HG03378 (cell line): ENCODE measurements at regions not wholly inside any gene's neighbourhood (a gene's known extent, or its start where the extent isn't known, plus 50 kb on each side); places are given as distances from the start of the nearest gene placed in this dataset.

Experiments
- ATAC-seq: cut with Tn5 transposase; IDR thresholded peaks from one replicate; pipeline ENCODE4 v1.9.1; 2021; ENCODE audit warnings: mild to moderate bottlenecking, moderate library complexity; ENCODE audit not compliant: unreplicated experiment

DNA sequence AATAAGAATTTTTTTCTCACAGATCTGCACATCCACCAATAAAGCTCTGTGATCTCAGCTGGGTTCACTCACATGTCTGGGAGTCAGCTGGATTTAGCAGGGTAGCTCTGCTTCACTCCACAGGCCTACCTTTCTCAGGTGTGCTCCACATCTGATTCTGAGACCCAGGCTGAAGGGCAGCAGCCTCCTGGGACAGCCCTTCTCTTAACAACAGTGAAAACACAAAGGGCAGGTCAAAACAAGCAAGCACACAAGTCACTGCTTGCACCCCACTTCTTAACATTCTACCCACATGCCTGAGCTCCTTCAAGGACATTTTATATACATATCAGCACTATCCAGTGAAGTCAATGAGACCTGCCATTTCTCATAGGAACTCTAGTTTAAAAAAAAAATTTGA lies 96.0 kb upstream of the MAP3K4 start:
- ATAC-seq: no peak

DNA sequence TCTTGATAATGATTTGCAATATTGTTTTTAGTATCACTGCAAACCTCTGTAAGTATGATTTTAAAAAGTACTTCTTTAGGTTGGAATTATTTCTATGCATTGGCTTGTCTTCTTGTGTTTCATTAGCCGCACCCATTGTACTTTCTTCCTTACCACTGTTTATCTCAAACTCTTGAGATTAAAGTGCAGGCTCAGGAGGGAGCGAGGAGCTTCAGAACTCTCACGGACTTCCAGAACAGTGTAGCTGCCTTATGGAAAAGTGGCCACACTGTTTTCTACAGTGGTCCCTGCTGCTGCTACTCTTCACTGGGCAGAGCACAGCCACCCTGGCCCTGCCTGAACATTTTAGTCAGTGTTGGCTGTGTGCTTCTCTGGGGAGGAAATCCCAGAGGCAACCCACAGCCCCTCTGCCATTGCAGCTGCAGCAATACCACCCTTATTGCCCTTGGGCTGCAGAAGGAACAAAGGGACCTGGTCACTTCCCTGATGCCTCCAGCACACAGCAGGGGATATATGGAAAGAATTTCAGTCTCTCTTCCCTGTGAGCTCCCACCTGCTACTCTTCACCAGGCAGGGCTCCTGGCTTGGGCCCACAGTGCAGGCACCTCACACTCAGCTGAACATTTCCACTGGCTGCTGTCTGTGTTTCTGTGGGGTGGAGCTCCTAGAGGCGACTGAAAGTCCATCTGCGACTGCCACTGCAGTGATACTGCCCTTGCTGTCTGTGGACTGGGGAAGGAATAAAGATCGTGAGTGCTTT lies 91.7 kb upstream of the MAP3K4 start:
- no peak for ATAC-seq

DNA sequence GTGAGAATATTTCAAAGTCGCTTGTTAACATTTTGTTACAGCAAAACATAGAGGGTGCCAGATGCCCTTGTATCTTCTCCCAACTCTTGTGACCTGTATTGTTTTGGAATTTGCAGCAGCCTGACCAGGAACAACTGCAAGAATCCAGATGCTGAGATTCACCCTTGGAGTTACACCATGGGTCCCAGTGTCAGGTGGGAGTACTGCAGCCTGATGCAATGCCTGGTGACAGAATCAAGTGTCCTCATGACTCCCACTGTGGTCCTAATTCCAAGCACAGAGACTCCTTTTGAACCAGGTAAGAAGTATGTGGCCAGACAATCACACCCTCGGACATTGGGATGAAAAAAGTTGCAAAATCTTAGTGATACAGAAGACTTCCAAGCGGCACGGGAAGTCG lies 79.6 kb upstream of the MAP3K4 start:
- no peak for ATAC-seq

DNA sequence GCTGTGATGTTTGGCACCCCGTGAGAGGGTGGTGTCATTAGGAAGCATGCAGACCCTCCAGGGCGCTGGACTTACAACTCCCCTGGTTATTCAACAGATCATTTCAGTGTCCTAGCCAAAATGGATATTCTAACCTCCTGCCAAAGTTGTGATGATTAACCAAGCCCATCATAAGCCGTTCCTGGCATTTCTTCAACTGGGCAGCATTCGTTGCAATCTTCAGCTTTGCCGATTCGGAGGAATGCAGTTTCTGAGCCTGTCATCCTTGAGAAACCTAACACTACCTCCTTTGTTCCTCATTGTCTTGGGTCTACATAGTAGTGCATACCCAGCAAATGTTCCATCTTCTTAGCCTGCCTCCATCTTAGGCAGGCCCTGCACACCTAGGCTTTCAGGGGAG lies 79.2 kb upstream of the MAP3K4 start:
- no peak for ATAC-seq

DNA sequence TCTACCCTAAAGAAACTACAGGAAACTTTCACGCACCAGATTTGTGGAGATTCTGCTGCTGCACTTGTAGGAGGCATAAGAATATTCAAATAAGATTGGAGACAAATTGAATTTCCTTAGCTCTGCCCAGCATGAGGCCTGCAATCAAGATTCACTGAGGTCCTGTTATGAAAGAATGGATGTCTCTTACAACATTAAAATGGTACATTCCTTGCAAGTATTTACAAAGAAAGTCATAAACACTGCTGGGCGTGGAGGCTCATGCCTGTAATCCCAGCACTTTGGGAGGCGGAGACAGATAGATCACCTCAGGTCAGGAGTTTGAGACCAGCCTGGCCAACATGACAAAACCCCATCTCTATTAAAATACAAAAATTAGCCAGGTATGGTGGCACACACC lies 74.0 kb upstream of the MAP3K4 start:
- no peak for ATAC-seq

DNA sequence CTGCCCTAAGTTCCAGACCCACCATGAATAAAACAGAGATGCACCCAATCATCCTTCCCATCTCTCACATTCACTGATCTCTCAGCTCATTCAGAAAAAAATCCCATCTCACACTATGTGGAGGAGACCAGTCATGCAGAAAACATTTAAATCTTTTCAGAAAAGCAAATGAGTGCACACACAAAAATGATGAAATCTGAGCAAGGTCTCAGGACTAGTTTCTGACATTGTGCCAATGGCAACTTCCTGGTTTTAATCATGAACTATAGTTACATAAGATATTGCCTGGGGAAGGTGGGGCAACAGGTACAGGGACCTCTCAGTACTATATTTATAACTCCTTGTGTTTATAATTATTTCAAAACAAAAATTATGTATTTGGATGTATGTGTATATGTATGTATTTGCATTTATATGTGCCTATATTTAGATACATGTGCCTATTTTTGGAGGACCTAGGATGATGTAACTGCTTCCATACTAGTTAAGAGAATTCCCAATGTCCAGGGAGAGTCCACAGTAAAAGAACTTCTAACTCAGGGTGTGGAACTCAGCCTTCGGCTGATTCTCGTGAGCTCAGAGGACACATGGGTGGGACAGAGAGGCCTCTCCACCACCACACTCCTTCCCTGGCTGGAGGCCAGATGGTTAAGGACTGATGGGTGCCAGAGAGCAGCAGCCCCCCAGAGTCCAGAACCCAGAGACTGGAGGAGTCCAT lies 71.7 kb upstream of the MAP3K4 start:
- ATAC-seq: no peak

DNA sequence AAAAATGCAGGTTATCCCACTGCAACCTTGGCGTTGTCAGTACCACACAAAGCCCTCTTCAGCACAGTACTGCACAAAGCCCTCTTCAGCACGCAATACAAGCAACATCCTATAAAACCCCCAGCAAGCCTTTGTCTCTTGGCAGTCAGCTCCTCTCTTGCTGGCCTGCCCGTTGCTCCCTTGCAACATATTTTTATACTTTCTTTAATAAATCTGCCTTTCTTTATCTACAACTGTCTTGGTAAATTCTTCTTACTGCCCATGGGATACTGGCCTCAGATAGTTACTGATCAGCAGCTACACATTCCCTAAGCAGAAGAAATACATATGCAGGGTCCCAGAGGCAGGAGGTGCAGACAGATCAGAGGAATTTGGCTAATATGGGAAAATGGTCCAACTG lies 70.5 kb upstream of the MAP3K4 start:
- no peak for ATAC-seq

DNA sequence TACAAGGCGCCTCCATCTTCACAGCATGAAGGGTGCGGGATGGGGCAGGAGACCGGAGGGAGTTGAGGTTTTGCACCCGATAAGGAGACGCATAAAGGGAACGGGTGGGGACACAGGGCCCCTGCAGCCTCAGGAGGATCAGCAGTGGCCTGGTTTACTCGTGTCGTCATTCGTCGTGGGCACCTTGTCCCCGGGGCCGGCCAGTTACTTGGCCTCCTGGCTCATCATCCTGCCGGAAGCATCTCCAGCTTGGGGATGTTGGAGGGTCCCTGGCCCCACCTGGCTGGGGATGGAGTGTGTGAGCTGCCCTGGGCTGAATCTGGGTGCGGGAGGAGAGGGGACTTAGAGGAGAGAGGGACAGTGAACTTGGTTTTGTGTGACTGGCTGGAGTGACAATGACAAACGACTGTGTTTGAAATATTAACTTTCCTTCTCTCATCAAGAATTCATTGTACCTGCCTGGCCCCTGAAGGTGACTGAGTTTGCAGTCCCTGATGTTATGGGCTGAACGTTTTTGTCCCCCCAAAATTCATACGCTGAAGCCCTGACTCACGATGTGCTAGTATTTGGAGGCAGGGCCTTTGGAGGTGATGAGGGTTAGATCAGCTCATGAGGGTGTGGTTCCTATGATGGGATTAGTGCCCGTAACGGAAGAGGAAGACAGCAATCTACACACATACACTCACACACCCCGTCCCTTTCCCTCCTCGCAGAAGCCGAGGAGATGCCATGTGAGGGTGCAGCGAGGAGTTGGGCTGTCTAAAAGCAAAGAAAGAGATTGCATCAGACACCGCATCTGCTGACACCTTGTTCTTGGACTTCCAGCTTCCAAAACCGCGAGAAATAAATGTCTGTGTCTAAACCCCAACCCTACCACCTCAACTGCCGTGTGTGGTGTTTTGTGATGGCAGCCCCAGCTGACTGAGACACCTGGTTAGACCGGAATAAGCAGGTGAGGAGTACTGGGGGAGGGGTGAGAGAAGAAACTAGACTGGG lies 65.0 kb upstream of the MAP3K4 start:
- no peak for ATAC-seq

DNA sequence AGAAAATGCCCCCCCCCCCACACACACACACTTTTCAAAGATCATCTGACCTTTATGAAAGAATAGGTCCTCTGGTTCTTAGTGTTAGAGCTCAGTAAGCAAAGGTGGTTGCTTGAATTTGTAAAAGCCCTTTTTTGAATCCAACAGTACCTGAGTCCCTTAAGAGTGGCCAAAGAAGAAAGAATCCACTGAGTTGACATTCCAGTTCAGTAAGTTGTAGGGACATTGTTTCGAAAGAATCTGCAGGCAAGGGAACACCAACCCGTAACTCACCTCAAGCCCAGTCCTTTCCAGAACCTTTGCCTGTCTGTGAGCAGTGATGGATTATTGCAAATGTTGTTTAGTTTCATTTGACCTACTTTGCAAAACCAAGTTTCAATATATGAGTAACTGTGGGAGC lies 64.2 kb upstream of the MAP3K4 start:
- ATAC-seq: no peak

DNA sequence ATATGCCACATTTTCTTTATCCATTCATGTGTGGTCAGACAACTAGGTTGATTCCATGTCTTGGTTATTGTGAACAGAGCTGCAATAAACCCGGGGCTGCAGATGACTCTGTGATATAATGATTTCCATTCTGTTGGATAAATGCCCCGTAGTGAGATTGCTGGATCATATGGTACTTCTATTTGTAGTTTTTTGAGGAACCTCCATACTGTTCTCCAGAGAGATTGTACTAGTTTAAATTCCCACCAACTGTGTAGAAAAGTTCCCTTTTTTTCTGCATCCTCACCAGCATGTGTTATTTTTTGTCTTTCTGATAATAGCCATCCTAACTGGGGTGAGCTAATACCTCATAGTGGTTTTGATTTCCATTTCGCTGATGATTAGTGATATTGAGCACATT lies 62.2 kb upstream of the MAP3K4 start:
- no peak for ATAC-seq

DNA sequence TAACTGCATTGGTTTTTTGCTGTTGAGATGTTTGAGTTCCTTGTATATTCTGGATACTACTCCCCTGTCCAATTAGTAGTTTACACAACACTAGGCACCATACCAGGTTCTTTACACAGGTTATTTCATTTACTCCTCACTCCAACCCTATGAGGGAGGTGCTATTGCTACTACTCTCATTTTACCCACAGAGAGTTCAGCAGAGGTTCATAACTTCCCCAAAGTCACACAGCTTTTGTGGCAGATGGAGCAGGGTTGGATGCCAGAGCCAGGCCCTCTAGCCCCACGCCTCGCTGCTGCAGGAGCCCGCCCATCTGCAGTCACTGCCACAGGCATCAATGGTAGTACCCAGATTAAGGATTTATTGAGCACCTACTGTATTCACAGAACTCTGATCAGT lies 61.7 kb upstream of the MAP3K4 start:
- ATAC-seq: no peak

DNA sequence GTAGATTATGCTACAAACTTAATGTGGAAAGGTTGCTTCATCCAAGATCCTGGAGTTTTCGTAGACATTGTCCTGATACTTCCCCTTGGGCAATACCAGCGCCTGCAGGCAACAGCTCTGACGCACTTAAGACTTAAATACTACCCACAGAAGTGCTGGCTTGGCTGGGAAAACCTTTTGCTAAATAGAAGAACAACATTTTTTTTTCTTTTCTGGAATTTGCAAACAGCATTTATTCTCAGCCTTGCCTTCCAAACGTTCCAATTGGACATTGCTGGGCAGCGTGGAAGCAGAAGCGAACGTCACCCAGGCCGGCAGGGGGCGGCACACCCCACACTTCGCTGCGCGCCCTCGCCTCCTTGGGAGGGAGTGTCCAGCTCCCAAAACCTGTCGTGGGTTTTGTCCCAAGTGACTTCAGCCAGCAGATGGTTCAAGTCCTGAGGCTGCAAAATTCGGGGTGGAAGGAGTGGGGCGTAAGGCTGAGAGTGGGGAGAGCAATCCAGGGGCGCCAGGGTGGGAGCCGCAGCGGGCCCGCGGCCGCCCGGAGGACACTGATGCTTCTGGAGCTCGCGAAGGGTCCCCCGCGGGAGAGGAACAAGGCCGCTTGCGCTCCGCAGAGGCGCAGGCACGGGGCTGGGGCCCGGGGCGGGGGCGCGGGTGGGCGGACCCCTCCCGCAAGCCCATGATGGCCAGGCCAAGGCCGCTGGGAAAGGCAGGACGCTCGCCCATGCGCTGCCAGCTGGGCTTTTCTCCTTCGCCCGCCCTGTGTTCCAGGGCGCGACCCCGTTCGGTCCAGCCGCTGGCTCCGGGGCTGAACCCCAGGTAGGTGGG lies 60.8 kb upstream of the MAP3K4 start:
- ATAC-seq: peak; percentile 76

DNA sequence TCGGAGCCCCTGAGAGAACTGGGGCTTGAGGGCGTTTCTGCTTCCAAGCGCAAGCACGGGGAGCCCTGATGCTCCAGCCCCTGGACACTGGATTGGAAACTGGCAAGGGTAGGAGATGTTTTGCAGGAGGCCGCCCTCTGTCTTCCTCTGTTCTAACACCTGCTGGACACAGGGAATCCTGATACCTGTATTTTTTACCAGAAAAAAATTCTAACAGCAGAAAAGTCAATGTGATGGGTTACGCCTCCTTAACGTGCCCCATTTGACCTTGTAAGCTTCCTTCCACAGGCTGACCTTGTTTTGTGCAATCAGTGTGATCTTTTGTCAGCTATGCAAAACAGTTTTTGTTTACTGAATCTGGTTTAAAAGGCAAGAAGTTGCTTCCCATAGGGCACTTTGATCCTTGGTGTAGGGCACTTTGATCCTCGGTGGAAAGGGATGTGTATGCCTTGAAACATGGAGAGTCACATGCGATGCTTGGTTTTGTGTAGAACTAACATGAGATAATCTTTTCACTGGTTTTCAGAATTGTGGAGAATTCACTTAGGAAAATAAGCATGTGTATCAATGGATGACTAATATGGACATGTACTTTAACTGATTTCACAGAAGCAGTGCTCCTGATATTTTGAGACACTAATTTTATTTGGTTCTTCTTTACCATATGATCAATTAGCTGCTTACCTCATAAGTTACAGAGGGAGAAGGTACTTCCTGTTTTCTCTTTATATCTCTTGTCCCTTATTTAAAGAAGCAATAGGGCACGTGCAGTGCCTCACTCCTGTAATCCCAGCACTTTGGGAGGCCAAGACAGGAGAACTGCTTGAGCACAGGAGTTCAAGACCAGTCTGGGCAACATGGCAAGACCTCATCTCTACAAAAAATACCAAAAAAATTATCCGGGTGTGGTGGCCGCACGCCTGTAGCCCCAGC lies 59.9 kb upstream of the MAP3K4 start:
- ATAC-seq: no peak

DNA sequence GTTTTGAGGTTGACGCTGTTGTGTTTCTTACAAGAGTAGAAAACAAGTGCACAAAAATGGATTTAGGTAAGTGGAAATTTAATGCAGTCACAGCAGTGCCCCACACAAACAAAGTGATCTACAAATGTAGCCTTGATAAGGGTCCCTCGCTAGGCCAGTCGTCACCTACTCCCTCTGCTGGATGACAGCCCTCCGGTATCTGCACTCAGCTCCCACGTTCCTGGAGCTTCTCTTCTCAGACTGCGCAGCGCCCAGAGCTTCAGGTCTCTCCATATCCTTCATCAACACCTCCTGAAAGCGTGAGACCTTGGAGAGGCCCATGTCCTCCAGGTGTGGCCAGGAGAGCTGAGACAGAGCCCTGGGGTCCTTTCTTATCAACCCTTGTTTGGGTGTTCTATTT lies 58.3 kb upstream of the MAP3K4 start:
- ATAC-seq: no peak

DNA sequence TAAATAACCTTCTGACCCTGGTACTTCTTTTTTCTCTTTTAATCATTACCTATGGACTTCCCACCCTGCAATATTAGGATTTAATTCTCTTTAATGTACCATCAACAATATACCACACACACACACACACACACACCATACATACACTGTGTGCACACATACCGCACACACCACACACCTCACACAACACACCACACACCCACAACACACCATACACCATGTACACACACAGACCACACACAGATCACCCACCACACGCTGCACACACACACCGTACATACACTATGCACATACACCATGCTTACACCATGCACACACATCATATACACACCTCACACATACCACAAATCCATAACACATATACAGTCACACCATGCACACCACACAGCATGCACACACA lies 57.4 kb upstream of the MAP3K4 start:
- no peak for ATAC-seq

DNA sequence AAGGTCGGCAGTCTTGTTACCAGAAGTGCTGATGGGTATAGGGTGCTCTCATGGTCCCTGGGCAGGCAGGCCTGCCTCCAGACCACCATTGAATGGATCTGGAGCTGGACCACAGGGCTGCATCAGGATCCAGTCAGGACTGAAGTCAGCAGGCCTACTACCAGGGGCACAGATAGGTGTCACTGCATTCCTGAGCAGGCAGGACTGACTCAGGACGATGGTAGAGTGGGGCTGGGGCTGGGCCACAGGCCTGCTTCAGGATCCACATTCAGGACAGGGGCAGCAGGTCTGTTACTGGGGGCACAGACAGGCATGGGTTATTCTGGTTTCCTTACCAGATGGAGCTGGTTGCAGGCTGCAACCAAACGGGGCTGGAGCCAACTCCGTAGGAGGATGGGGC lies 51.4 kb upstream of the MAP3K4 start:
- no peak for ATAC-seq
